Testis (tissue), 2 donors: ENCODE measurements at regions not wholly inside any gene's neighbourhood (a gene's known extent, or its start where the extent isn't known, plus 50 kb on each side); places are given as distances from the start of the nearest gene placed in this dataset.

Experiments used
- CTCF ChIP-seq, 3 experiments: fragments of 450-650 bp in 2 of 3; fragments of 200-600 bp in 1 of 3; sonication (generic) in 1 of 3; IDR thresholded peaks; one replicate each; pipeline ENCODE4 v1.5.1; 2016 to 2019; ENCODE audit warnings: antibody characterized with exemption in 3 of 3, mild to moderate bottlenecking in 2 of 3, moderate library complexity in 1 of 3
- POLR2A ChIP-seq: fragments of 450-650 bp; IDR thresholded peaks from one replicate; pipeline ENCODE4 v1.6.1; 2017; ENCODE audit warnings: antibody characterized with exemption, mild to moderate bottlenecking, moderate library complexity

GRCh38 chr7:101754424-101755159 is 62.8 kb upstream of the CUX1 start:
- no peak for TF ChIP-seq CTCF (IDR thresholded peaks at IDR 0.05)
- TF ChIP-seq POLR2A = no peak
